ENCODE measurements at regions not wholly inside any gene's neighbourhood (a gene's known extent, or its start where the extent isn't known, plus 50 kb on each side); places are given as distances from the start of the nearest gene placed in this dataset.

GRCh38 chr18:41666231-41666630 is 288.8 kb upstream of the PIK3C3 start:
- H3K27me3 ChIP-seq: no peaks in the 10 kb centered on the region
- H3K9me3 ChIP-seq: no peaks in the 10 kb centered on the region
- no peak overlapping the region for H3K4me3 ChIP-seq
- no peak for TF ChIP-seq POLR2A (IDR thresholded peaks at IDR 0.05)
- no peak for TF ChIP-seq CTCF (IDR thresholded peaks at IDR 0.05)
- no peak for DNase-seq
- H3K4me1 ChIP-seq: no peaks in the 10 kb centered on the region
- no peaks in the 10 kb centered on the region for H3K36me3 ChIP-seq
- no peak overlapping the region for H3K27ac ChIP-seq

DNA sequence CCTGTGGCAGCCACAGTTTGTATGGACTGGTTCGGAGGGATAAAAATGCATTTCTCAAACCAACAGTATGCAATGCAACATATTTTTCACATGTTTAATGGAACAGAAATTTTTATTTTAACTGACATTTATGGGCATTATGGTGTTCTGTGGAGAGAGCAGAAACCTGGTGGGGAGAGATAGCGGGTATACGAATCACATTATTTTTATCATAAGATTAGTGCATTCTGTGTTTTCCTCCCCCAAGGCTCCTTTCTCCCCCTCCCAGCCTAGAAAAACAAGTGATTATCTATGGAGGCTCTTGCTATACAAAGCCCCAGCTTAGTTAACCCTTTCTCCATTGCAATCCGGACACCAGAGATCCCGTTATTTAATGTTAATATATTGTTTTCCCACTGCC is 289.8 kb upstream of the PIK3C3 start:
- Histone ChIP-seq H3K36me3 (no peaks in the 10 kb centered on the region), H3K4me3 (no peak overlapping the region), H3K4me1 (no peaks in the 10 kb centered on the region), H3K9me3 (no peaks in the 10 kb centered on the region), H3K27ac (no peak overlapping the region), H3K27me3 (no peaks in the 10 kb centered on the region)
- TF ChIP-seq CTCF (IDR thresholded peaks at IDR 0.05) (no peak), POLR2A (IDR thresholded peaks at IDR 0.05) (no peak)
- DNase-seq: no peak

- Histone ChIP-seq H3K27ac (no peak overlapping the region), H3K9me3 (no peaks in the 10 kb centered on the region), H3K36me3 (no peaks in the 10 kb centered on the region), H3K4me3 (no peak overlapping the region), H3K4me1 (no peaks in the 10 kb centered on the region), H3K27me3 (no peaks in the 10 kb centered on the region)
- no peak for DNase-seq
- TF ChIP-seq POLR2A (IDR thresholded peaks at IDR 0.05): no peak
- TF ChIP-seq CTCF (IDR thresholded peaks at IDR 0.05): no peak
These were observed 294.4 kb upstream of the PIK3C3 start for GRCh38 chr18:41660654-41661053.

DNA sequence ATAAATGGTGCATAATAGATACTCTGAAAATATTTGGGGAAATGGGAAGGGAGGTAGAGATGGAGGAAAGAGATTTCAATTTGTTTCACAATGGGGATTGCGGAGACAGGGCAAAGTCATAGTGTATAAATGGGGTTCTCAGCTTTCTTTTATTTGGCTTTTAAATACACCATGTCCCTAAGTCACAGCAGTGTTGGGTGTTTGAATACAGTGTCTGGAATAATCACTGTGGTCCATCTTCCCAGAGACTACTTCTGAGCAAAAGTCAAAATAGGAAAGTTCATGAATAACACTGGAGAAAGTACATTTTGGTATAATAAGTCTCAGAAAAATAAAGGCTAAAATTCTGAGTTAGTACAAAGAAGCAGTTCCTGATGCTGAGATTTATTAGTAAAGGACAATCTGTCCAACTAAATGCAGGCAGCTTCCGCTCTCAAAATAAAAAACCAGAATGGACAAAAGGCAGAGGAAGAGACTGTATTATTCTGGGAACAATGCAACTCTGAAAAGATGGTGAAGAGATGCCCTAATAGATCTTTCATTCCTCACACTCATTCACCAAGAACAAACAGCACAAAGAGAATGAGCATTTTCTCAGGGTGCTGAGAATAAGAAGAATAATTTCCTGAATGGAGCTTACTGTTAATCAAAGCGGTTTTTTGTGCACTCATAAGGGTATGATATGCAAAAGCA is 295.4 kb upstream of the PIK3C3 start:
- H3K4me3 ChIP-seq: no peak overlapping the region
- TF ChIP-seq POLR2A (IDR thresholded peaks at IDR 0.05) (no peak), CTCF (IDR thresholded peaks at IDR 0.05) (no peak)
- no peak for DNase-seq
- no peaks in the 10 kb centered on the region for H3K36me3 ChIP-seq
- no peaks in the 10 kb centered on the region for H3K9me3 ChIP-seq
- no peak overlapping the region for H3K27ac ChIP-seq
- H3K4me1 ChIP-seq: no peaks in the 10 kb centered on the region
- no peaks in the 10 kb centered on the region for H3K27me3 ChIP-seq

DNA sequence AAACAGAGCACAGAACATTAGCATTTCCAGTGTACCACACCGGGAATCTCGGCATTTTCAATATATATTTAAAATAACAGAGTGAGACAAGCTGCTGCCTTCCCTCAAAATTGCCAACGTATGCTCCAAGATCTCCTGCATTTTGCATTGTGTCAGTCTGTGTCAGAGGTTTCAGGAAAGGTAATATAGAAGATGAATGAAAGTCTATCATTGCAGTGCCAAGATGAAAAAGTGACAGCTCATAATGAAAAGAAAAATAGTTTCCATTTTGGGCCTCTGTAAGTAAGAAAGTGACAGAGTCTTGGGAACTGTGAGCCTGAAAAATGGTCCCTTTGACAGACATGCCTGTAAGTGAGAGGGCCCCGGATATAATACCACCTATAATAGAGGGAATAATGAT is 297.8 kb upstream of the PIK3C3 start:
- Histone ChIP-seq H3K4me1 (no peaks in the 10 kb centered on the region), H3K9me3 (no peaks in the 10 kb centered on the region), H3K27me3 (no peaks in the 10 kb centered on the region), H3K4me3 (no peak overlapping the region), H3K36me3 (no peaks in the 10 kb centered on the region), H3K27ac (no peak overlapping the region)
- TF ChIP-seq CTCF (IDR thresholded peaks at IDR 0.05) (no peak), POLR2A (IDR thresholded peaks at IDR 0.05) (no peak)
- DNase-seq: no peak

DNA sequence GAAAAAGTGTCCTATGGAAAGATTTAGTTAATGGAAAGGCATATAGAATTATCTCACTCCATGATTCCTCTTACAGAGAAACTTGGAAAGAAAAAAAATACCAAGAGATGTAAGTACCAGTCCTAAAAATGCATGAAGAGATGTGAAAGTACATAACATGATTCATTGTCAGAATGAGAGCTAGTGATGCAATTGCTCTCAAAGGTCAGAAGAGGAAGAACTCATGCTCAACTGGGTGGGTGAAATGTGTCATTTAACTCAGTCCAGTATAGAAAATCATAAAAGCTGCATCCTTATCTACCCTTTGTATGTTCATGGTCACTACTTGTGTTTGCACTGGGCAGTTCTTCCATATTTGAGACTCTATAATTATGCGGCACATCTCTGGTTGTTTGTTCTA is 300.0 kb upstream of the PIK3C3 start:
- TF ChIP-seq CTCF (IDR thresholded peaks at IDR 0.05) (no peak), POLR2A (IDR thresholded peaks at IDR 0.05) (no peak)
- H3K4me3 ChIP-seq: no peak overlapping the region
- H3K4me1 ChIP-seq: no peaks in the 10 kb centered on the region

More for the DNA sequence above, 300.0 kb upstream of the PIK3C3 start:
- Histone ChIP-seq H3K36me3 (no peaks in the 10 kb centered on the region), H3K27ac (no peak overlapping the region), H3K27me3 (no peaks in the 10 kb centered on the region), H3K9me3 (no peaks in the 10 kb centered on the region)
- DNase-seq: no peak

All from Peyer's patch (tissue), 4 donors.